Stimulated activated CD4-positive, alpha-beta T cell treated with anti-CD3 and anti-CD28 coated beads, Interleukin-4, amount 100 ng/mL, for 1 hour (primary cell): ENCODE measurements at regions not wholly inside any gene's neighbourhood (a gene's known extent, or its start where the extent isn't known, plus 50 kb on each side); places are given as distances from the start of the nearest gene placed in this dataset.
"Not testable (repeated sequence)": the region's sequence is repeated elsewhere in the genome, so short reads cannot be mapped to it uniquely, and the experiment has no call there.

Experiments used
- DNase-seq: peaks from one replicate; pipeline ENCODE4 v3.0.0-alpha.2; 2020

DNA sequence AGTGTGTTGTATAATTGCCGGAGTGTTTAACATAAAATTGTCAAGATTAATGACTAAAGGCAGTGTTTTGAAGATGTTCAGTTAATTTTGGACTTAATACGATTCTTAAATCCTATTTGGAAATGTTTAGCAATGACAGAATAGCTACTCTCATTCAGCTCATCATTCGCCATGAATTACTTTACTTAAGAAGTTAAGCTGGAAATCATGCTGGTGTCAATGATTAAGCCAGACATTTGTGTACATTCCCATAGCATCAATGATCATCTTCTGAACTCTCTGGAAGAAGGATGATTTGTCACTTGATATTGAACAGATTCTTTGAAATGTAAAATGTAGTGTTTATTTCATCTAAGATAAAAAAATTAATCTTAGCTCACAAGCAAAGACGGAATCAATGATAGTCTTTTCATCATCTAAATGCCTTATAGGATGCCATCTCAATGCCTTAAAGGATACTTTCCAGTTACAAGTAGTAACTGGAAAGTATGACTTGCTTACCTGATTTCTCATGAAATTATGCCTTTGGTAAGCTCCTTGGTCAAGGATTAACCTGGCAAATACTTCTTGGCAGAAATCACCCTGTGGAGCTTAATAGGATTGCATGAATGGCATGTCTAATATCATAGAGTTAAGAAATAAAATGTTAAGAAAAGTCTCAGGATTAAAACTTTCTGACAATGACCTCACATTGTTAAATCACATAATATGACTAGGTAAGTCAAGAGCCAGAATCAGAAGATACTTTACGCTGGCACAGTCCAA lies 515.5 kb upstream of the AGA start:
- DNase-seq = no peak

DNA sequence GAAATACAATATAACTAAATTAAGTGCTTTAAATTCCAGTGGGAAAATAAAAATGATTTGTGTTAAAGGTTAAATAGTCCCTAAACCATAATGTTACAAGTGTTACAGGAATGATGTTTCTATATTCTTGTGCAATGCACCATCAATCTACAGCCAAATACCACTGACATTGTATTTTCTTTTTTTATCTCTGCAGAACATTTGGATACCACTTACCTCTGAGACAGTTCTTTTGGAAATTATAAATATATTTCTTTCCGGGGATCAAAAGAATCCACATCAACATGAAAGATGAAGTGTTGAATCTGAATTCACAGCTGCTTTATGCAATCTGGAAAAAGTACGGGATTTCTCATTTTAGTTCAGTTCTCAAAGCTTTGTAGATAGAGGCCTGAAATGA lies 518.3 kb upstream of the AGA start:
- no peak for DNase-seq

DNA sequence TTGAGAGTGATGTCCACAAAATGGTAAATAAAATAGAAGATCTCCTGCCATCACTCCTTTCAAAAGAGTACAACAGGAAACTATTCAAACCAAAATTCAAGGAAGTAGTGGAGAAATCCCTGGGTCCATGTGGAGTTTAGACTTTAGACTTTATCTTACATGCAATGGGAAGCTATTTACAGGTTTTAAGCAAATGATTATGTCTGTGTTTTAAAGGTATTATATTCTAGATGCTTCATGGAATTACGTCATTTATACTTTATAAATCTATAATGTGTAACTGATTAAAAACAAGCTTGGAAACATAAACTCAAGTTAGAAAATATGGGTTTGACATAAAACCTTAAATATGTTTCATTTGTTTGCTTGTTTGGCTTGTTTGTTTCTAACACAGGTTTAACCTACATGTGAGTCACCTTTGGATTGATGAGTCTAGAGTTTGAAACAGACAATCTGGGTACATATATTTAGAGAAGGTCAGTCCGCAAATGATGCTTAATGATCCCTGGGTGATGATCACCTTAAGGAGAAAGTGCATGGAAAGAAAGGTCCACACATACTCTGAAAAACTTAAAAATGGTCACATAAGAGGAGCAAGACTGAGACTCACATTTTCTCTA lies 519.6 kb upstream of the AGA start:
- no peak for DNase-seq

DNA sequence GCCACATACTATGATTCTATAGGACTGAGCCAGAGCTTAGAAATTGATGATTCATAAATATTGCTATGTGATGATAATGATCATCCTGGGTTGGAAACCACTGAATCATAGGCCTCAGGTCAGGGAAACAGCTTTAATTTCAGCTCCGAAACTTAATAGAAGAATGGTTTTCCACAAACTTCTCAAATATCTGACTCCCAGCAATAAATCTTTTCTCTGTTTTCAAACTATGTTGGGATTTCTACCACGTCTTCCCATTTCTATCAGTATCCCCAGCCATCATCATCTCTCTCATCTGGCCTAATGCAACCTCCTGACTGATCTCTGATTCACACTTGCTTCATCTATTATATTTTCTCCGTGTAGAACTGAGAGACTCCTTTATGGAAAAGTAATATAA lies 521.8 kb upstream of the AGA start:
- DNase-seq = no peak

DNA sequence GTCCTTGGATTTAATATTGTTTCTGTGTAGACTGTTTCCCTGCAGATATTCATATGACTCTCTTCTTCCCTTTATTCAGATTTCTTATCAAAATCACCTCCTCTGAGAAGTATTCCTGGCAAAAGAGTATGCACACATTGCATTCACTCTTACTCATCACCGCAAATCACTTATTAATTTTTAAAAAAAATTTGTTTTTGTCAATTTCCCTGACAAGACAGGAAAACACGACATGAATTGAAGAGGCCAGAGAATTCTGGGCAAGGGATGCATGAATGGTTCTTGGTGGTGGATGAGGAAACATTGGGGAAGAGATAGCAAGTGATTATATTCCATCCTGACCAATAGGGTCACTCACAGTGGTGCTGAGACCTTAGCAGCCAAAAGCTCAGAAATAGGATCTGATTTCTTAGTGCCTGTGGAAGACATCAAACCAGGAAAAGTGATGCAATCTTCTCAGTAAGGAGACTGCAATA lies 522.5 kb upstream of the AGA start:
- no peak for DNase-seq

DNA sequence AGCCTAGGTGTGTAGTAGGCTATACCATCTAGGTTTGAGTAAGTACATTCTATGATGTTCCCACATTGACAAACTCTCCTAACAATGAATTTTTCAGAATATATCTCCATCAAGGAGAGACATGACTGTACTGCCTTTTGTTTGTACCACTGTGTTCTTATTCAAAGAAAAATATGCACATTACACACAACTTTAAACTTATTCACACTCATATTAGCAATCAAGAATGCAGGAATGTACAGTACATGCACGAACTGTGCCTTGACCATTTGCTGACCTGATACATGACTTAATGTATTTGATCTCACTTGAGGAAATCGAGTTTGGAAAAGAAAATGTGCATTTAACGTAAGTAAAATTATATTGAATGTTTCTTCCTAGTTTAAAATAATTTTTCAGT lies 525.1 kb upstream of the AGA start:
- no peak for DNase-seq

DNA sequence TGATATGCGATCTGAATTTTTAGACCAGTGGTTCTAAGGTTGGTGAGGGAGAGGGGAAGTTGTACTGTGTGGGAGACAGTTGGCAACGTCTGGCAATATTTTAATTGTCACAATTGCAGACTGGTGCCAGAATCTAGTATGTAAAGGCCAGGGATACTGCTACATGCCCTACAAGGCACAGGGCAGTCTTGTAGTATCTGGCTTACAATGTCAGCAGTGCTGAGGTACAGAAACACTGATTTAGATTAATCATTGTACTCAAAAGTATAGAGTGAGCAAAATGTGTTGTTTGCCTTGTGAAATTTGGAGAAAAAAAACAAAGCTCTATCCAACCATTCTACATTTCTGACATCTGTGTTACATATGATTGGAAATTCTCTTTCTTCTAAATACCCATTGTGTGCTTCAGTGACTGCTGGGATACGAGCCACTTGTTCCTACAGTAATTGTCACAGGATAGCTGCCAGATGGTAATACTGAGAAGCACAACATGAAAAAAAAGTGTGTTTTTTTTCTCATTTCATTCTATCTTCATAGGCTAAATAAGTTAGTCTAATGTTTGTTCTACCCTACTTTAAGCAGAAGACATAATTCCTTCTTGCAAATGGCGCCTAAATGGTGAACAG lies 526.7 kb upstream of the AGA start:
- DNase-seq = no peak

DNA sequence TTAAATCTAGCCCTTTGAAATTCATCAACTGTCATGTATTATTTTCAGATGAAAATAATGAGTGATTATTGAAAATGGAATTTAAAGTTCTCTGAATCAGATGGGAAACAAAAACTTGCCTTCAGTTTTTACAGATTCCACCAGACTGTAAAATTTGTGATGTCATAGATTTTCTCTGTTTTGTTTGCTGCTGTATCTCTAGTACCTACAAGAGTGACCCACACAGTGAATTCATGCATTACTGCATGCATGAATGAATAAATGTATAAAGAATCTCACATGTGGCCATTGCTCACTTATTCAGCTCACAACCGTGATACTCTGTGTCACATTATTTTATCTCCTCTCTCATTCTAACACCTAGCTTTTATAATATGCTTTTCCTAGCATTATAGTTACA lies 532.2 kb upstream of the AGA start:
- no peak for DNase-seq

DNA sequence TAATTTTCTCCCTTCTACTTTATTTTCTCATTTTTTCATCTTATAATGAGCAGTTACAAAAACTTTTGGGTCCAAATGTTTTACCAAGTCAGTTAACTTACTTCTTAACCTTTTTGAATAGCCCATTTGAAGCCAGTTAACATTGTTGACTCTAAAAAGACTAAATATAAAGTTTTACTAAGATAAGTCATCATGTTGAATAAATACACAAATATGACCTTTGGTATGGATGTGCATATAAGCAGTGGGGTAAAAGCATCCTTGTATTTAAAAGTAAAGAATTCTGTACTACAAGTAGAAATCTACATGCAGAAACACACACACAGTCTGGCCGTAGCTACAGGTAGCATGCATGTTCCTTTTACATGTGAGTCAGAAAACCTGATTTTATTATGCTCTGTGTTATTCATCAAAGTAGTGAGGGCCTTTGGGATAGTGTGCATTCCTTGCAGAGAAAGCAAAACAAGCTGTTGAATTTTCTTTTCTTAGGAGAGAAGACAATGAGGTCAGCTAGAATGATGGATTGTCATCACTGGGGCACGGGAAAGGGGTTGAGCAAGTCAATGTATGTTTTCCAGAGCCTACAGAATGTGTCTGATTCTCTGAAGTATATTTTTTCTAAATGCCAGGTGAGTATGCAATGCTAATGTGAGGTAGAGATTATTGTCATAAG lies 533.2 kb upstream of the AGA start:
- DNase-seq = no peak

DNA sequence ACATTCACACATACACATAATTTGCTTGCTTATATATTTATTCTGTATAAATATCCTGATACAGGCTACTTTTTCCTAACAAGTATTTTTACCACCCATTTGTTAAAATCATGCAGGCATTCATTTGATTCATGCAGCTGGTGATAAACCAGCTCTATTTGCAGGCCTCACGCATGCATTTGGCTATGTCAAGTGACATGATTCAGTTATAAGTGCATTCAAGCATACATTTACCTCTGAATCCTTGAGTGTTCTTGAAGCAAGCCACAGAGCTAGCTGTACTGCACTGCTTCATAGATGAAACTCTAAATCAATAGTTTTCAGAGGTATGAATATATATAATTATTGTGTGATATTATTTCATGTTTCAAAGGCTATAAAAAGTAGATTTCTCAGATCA lies 544.0 kb upstream of the AGA start:
- no peak for DNase-seq

DNA sequence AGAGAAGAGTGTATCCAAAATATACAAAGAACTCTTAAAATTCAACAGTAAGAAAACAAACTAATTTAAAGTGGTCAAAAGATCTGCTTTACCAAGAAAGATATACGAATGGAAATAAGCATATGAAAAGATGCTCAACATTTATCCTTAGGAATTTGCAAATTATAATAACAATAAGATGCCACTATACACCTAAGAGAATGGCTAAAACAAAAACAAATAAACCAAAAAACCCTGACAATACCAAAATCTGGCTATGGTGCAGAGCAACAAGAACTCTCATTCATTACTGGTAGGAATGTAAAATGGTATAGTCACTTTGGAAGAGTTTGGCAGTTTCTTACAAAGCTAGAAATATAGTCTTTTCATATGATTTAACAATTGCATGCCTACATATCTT lies 545.7 kb upstream of the AGA start:
- no peak for DNase-seq

DNA sequence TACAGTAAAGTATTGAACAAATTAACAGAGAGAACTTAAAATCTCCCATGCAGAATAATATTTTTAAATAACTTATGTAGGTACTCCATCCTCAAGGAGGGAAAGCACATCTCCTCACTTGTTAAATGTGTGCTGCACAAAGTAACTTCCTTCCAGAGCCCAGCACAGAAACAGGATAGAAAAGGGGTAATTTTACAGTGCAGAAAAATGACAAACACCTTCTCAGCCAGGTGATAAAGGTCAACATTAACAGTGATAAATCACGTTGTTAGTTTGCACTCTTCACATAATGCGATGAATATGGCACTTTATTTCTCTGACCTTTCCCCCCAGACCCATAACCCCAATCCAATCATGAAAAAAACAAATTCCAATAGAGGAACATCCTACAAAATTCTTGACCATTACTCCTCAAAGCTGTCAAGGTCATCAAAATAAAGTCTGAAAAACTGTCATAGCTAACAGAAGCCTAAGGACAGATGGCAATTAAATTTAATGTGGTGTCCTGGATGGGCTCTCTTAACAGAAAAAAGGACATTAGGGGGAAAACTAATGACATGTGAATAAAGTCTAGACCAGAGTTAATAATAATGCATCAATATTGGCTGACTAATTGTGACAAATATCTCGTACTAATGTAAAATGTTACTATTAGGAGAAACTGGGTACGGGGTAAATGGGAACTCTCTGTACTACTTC lies 547.4 kb upstream of the AGA start:
- DNase-seq = no peak

DNA sequence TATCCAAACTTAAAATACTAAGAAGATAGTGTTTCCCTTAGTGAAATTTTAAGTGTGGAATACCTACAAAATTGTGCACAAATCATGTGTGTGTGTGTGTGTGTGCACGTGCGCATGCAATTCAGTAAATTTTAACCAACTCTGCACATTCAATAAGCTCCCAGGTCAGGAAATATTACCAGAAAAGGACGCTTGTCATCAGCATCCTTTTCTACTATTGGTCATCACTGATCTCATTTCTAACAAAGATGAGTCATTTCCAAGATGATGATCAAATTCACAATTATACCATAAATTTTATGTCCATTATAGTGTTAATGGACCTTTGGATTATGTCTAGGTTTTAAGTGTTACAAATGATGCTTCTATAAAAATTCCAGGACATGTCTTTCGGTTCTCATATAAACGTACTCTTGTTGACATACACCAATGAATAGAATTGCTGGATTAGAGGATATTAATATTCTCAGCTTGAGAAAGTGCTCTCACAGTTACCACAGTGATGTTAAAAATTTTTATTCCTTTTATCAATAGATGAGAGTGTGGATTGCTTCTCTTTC lies 560.9 kb upstream of the AGA start:
- no peak for DNase-seq

DNA sequence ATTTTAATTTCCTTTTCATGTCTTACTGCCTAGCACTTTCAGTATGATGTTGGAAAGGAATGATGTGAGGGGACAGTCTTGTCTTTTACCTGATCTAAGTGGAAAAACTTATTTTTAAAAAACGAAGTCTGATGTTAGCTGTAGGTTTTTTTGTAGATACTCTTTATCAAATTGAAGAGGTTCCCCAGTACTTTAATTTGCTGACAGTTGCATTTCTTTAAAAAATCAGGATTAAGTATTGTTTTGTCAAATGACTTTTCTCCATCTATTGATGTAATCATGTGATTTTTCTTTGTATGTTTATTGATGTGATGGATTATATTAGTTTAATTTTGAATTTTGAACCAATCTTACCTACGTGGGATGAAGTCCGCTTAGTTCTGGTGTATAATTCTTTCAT lies 568.4 kb upstream of the AGA start:
- no peak for DNase-seq

DNA sequence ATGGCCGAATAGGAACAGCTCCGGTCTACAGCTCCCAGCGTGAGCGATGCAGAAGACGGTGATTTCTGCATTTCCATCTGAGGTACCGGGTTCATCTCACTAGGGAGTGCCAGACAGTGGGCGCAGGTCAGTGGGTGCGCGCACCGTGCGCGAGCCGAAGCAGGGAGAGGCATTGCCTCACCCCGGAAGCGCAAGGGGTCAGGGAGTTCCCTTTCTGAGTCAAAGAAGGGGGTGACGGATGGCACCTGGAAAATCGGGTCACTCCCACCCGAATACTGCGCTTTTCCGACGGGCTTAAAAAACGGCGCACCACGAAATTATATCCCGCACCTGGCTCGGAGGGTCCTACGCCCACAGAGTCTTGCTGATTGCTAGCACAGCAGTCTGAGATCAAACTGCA lies 572.8 kb upstream of the AGA start:
- DNase-seq = not testable (repeated sequence)

DNA sequence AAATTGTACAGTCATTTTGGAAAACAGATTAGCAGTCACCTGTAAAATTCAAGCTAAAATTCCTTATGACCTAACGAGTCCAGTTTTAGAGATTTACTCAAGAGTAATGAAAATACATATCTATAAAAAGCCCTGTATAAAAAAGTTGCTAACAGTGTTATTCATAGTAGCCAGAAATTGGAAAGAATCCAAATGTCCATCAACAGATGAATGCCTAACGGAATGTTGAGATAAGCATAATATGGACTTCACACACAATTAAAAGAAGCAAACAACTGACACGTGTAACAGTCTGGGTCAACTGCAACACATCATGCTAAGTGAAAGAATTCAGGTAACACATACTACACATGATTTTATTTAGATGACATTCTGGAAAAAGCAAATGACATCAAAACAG lies 584.8 kb upstream of the AGA start:
- DNase-seq = no peak

DNA sequence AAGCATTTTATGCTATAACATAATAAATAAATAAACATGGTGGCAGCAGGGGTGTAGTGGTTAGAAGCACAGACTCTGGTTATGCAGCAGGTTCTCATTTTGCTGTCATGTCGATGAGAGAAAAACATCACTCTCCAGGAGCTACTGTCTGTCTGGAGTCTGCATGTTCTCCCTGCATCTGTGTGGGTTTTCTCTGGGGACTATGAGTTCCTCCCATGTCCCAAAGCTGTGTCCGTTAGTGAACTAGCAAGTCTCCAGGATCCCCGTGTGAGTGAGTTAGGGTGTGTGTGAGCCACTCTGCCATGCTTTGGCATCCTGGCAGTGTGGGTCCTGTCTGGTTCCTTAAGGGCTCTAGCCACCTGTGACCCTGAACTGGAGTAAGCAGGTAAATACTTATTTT lies 585.6 kb upstream of the AGA start:
- DNase-seq = no peak

DNA sequence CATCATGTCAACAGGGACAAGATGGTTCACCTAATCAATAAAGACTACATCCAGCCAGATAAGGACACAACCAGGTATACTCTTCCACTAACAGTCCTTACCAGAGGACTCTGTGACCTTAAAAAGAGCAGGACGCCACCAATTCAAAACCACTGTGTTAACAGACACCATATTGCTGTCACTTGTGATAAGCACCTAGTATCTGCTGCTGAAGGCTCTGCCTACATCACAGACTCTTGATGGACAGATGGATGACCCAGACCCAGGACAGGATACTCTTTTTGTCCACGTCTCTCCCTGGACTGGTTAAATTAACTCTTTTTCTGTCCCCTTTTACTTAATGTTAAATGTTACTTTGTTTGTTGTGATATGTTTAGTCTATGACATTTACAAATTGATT lies 586.2 kb upstream of the AGA start:
- no peak for DNase-seq

DNA sequence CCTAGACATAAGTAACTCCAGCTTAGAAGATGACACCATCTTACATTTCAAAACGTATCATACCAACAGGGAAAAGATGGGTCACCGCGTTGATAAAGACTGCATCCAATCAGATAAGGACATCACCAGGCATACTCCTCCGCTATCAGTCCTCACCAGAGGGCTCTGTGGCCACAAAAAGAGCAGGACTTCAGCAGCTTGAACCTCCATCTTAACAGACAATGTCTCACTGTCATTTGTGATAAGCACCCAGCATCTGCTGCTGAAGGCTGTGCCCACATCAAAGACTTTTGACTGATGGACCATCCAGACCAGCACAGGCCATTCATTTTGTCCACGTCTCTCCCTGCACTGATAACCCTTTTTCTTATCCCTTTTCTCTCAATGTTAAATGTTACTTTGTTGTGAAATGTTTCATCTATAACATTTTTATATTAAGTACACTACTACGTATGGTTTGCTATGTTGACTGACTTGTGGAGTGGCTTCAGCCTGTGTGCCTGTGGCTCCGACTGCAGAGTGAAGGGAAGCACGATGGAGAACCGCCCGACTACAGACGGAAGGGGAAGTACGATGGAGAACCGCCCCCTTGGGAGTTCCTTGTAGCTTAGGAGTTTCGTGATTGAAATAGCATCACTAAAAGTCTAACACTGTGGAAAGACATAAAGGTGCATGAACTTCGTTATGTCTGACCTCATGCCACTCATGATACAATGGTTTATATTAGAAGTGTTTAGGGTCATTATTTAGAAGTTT lies 595.4 kb upstream of the AGA start:
- DNase-seq = no peak

DNA sequence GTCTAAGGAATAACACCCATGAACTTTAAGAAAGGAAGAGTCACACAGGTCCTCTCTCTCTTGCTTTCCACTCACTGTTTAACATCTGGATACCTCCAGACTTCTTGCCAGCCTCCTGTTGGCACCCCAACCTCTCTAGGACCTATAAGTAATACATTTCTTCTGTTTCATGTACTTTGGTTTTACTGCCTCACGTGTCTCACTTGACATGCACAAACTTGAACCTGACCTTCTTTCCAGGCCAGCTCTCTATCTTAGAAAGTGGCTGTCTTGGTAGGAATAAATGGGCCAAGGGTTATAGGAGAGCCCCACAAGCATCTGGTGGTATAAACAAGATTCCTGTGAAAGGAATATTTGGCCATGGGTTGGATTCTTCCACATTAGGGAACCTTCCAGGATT lies 614.8 kb upstream of the AGA start:
- no peak for DNase-seq

DNA sequence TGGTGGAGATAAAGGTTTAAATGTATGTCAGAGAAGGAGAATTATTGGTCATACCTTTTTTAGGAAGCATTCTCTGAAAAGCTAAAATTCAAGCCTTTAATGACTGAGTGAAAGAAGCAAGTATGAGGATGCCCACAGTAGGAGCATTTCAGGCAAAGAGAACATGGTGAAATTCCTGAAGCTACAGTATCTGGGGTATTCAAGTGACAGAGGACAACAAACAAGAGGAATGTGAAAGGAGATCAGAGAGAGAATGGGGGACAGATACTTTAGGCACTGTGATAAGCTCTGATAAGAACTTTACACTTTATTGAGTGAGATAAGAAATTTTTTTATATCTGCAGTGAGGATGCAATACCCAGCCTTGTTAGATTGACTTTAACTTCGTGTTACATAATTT lies 621.3 kb upstream of the AGA start:
- DNase-seq = no peak

DNA sequence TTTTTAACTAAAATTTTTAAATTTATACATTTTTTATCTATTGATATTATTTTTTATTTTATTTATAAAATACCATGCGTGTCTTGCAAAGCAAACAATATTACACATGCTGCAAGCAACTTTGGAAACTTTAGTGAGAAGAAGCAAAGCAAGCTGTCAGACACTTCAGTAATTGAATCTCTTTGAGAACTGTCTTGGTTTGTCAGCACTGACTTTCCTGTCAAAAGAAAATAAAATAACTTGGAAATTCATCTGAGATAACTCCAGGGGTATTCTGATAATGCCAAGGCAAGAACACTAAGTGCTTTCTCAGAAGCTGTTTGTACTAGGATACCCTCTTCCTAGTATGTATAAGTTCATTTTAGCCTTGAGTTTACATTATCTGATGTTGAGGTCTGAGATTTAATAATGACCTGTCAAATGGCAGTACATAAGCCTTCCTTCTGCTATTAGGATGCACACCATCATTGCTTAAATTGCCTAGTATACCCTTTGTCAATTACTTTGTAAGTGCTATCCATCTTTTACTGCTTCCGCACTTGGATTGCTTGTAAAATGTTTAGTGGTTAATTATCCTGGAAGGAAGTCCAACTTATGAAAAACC lies 624.2 kb upstream of the AGA start:
- no peak for DNase-seq
